ENCODE measurements at regions not wholly inside any gene's neighbourhood (a gene's known extent, or its start where the extent isn't known, plus 50 kb on each side); places are given as distances from the start of the nearest gene placed in this dataset.

DNA sequence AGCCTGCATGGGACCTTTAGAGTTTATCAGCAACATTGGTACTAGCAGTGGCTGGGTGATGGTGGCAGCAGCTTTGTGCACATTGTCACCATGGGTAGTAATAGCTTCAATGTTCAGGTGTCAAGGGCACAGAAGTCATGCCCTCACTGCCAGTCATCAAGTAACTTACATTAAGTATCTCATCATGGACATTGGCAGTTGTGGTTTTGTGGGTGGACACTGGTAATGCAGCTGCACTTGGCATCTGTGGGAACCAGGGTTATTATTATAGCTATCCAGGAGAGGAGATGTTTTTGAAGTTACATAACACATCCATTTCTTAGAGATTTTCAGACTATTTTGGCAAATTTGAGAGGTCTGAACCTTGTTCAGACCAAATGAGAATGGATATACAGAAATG, 243.2 kb upstream of the NOCT start:
- no peaks in the 10 kb centered on the region for H3K36me3 Mint-ChIP-seq (ENCODE audit: low read depth)
- peaks cover 2% of the 10 kb centered on the region for H3K9me3 Mint-ChIP-seq
- TF ChIP-seq, protein P1, sequence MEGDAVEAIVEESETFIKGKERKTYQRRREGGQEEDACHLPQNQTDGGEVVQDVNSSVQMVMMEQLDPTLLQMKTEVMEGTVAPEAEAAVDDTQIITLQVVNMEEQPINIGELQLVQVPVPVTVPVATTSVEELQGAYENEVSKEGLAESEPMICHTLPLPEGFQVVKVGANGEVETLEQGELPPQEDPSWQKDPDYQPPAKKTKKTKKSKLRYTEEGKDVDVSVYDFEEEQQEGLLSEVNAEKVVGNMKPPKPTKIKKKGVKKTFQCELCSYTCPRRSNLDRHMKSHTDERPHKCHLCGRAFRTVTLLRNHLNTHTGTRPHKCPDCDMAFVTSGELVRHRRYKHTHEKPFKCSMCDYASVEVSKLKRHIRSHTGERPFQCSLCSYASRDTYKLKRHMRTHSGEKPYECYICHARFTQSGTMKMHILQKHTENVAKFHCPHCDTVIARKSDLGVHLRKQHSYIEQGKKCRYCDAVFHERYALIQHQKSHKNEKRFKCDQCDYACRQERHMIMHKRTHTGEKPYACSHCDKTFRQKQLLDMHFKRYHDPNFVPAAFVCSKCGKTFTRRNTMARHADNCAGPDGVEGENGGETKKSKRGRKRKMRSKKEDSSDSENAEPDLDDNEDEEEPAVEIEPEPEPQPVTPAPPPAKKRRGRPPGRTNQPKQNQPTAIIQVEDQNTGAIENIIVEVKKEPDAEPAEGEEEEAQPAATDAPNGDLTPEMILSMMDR (conservative IDR thresholded peaks at IDR 0.05), result no peak
- H3K4me1 Mint-ChIP-seq, result peaks cover 5% of the 10 kb centered on the region
- no peak overlapping the region for H3K27ac Mint-ChIP-seq (ENCODE audit: unreplicated experiment)
- no peak for DNase-seq (ENCODE audit: low read depth, low spot score)
- no peak overlapping the region for H3K4me3 Mint-ChIP-seq
- H3K27me3 Mint-ChIP-seq (ENCODE audit: low read depth), result no peaks in the 10 kb centered on the region

DNA sequence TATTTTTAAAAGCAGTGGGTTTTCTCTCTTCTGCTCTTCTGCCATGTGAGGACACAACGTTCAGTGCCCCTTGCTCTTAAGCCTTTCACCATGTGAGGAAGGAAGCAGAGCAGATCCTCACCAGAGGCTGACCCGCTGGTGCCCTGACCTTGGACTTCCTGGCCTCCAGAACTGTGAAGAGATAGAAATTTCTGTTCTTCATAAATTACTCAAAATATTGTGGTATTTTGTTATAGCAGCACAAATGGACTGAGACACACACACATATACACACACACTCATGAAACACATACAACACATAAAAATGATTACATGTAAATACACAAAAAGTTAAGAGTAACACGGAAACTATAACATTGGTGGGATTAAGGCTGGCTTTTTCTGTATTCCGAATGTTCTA, 244.8 kb upstream of the NOCT start:
- no peak overlapping the region for H3K4me3 Mint-ChIP-seq
- no peaks in the 10 kb centered on the region for H3K27me3 Mint-ChIP-seq (ENCODE audit: low read depth)
- no peak for DNase-seq (ENCODE audit: low read depth, low spot score)
- peaks cover 4% of the 10 kb centered on the region for H3K4me1 Mint-ChIP-seq
- peaks cover 2% of the 10 kb centered on the region for H3K9me3 Mint-ChIP-seq
- H3K36me3 Mint-ChIP-seq (ENCODE audit: low read depth), result no peaks in the 10 kb centered on the region
- no peak overlapping the region for H3K27ac Mint-ChIP-seq (ENCODE audit: unreplicated experiment)
- TF ChIP-seq, protein P1 (conservative IDR thresholded peaks at IDR 0.05), result no peak

- no peaks in the 10 kb centered on the region for H3K27me3 Mint-ChIP-seq (ENCODE audit: low read depth)
- no peaks in the 10 kb centered on the region for H3K4me1 Mint-ChIP-seq
- H3K9me3 Mint-ChIP-seq, result peaks cover 2% of the 10 kb centered on the region
- no peaks in the 10 kb centered on the region for H3K36me3 Mint-ChIP-seq (ENCODE audit: low read depth)
- no peak for DNase-seq (ENCODE audit: low read depth, low spot score)
- H3K27ac Mint-ChIP-seq (ENCODE audit: unreplicated experiment), result no peak overlapping the region
- TF ChIP-seq, protein P1 (conservative IDR thresholded peaks at IDR 0.05), result no peak
- no peak overlapping the region for H3K4me3 Mint-ChIP-seq
Observed at GRCh38 chr4:138766332-138766731, 249.2 kb upstream of the NOCT start.

DNA sequence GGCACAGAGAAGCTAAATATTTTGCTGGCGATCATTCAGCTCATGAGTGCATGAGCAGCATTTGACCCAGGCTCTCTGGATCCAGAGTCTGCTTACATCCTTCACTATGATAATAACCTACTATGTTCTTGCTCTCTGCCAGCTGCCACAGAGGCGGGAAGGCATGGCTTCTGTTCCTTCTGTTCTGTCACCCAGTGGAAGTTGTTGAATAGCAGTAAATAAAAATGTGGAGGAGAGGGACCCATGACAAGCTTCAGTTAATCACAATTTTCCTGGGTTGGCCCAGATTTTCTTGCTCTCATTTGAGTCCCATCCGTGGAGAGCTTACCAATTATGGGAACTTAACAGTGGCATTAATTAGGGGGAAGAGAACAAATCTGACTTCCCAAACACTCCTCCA, 250.1 kb upstream of the NOCT start:
- Mint-ChIP-seq H3K27ac (ENCODE audit: unreplicated experiment) (no peak overlapping the region), H3K27me3 (ENCODE audit: low read depth) (no peaks in the 10 kb centered on the region)

DNA sequence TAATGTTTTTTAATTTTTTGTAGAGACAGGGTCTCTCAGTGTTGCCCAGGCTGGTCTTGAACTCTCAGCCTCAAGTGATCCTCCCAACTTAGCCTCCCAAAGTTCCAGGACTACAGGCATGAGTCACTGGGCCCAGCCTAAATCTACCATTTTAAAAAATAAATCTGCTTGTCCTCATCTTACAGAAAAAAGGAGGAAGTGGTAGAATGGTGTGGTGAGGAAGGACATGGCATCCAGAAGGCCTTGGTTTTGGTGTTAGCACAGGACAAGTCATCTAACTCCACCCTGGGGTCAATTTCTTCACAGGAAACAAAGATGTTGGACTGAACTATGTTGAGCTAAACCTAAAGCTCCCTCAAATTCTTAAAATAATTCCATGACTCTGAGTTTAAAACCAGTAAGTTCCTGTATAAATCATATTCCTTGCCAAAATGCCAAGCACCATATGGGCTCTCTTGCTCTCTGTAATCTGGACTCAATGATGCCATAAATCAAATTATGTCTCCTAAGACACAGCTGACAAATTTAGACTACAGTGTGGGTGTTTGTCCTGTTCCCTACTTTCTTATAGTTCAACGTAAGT, 253.9 kb upstream of the NOCT start:
- H3K9me3 Mint-ChIP-seq, result no peaks in the 10 kb centered on the region
- TF ChIP-seq, protein P1 (conservative IDR thresholded peaks at IDR 0.05), result no peak

More for the DNA sequence above, 250.1 kb upstream of the NOCT start:
- no peaks in the 10 kb centered on the region for H3K9me3 Mint-ChIP-seq
- DNase-seq (ENCODE audit: low read depth, low spot score), result no peak
- TF ChIP-seq, protein P1 (conservative IDR thresholded peaks at IDR 0.05), result no peak
- no peaks in the 10 kb centered on the region for H3K4me1 Mint-ChIP-seq
- H3K36me3 Mint-ChIP-seq (ENCODE audit: low read depth), result no peaks in the 10 kb centered on the region
- H3K4me3 Mint-ChIP-seq, result no peak overlapping the region

More for the DNA sequence above, 253.9 kb upstream of the NOCT start:
- Mint-ChIP-seq H3K36me3 (ENCODE audit: low read depth) (no peaks in the 10 kb centered on the region), H3K4me3 (no peak overlapping the region), H3K27ac (ENCODE audit: unreplicated experiment) (no peak overlapping the region), H3K27me3 (ENCODE audit: low read depth) (no peaks in the 10 kb centered on the region), H3K4me1 (no peaks in the 10 kb centered on the region)
- DNase-seq (ENCODE audit: low read depth, low spot score), result no peak

All from neural crest cell (in vitro differentiated cells).